Liver (tissue), 8 donors: ENCODE measurements at regions not wholly inside any gene's neighbourhood (a gene's known extent, or its start where the extent isn't known, plus 50 kb on each side); places are given as distances from the start of the nearest gene placed in this dataset.

ENCODE experiments used
- DNase-seq: peaks from one replicate; pipeline ENCODE4 v3.0.0-alpha.2; 2017; ENCODE audit warnings: low spot score
- H3K27ac ChIP-seq, 2 donors: one replicate each; pipeline ENCODE4 v1.7.0; 2013; ENCODE audit warnings: inconsistent platforms in 2 of 2, low read length in 2 of 2, control low read depth in 1 of 2, low read depth in 1 of 2, mild to moderate bottlenecking in 1 of 2
- H3K27me3 ChIP-seq, 4 donors: one replicate each; pipeline versions ENCODE4 v1.6.1 to v1.7.0; 2013; ENCODE audit warnings: low read length in 3 of 4, inconsistent platforms in 1 of 4, mild to moderate bottlenecking in 1 of 4, moderate library complexity in 1 of 4; ENCODE audit not compliant: control insufficient read depth in 4 of 4, insufficient read depth in 4 of 4
- H3K36me3 ChIP-seq, 4 donors: one replicate each; pipeline versions ENCODE4 v1.6.1 to v1.7.0; 2013; ENCODE audit warnings: low read length in 3 of 4, mild to moderate bottlenecking in 3 of 4, low read depth in 1 of 4, moderate library complexity in 1 of 4; ENCODE audit not compliant: control insufficient read depth in 4 of 4, insufficient read depth in 3 of 4
- H3K4me1 ChIP-seq, 4 donors: one replicate each; pipeline versions ENCODE4 v1.6.1 to v1.7.0; 2013; ENCODE audit warnings: low read length in 3 of 4, mild to moderate bottlenecking in 3 of 4, moderate library complexity in 1 of 4; ENCODE audit not compliant: control insufficient read depth in 4 of 4, insufficient read depth in 4 of 4
- H3K4me3 ChIP-seq, 3 donors: one replicate each; pipeline versions ENCODE4 v1.6.1 to v1.7.0; 2013; ENCODE audit warnings: low read length in 3 of 3, control low read depth in 1 of 3, low read depth in 1 of 3, mild to moderate bottlenecking in 1 of 3
- H3K9ac ChIP-seq, 2 donors: one replicate each; pipeline ENCODE4 v1.7.0; 2013; ENCODE audit warnings: low read length in 2 of 2, mild to moderate bottlenecking in 2 of 2, moderate library complexity in 2 of 2, control low read depth in 1 of 2, low read depth in 1 of 2
- H3K9me3 ChIP-seq, 4 donors: one replicate each; pipeline versions ENCODE4 v1.6.1 to v1.7.0; 2013; ENCODE audit warnings: low read length in 3 of 4; ENCODE audit not compliant: control insufficient read depth in 4 of 4
- EGR1 ChIP-seq, 2 donors: IDR thresholded peaks; 2 replicates each; pipeline ENCODE4 v1.6.1; 2016 to 2018; ENCODE audit warnings: antibody characterized with exemption in 2 of 2, low read depth in 2 of 2
- FOXA1 ChIP-seq: IDR thresholded peaks from 2 replicates; pipeline ENCODE4 v1.6.1; 2016; ENCODE audit warnings: antibody characterized with exemption
- FOXA2 ChIP-seq: IDR thresholded peaks from 2 replicates; pipeline ENCODE4 v1.6.1; 2016; ENCODE audit warnings: antibody characterized with exemption
- GABPA ChIP-seq, 2 donors: IDR thresholded peaks in 1 of 2; conservative IDR thresholded peaks in 1 of 2; 2 replicates each; pipeline ENCODE4 v1.6.1; 2016; ENCODE audit warnings: antibody characterized with exemption in 2 of 2, mild to moderate bottlenecking in 1 of 2, moderate library complexity in 1 of 2
- HNF4A ChIP-seq, 2 donors: conservative IDR thresholded peaks; 2 replicates each; pipeline ENCODE4 v1.6.1; 2016; ENCODE audit warnings: antibody characterized with exemption in 2 of 2, mild to moderate bottlenecking in 2 of 2
- HNF4G ChIP-seq: IDR thresholded peaks from 2 replicates; pipeline ENCODE4 v1.6.1; 2016; ENCODE audit warnings: antibody characterized with exemption
- JUND ChIP-seq, 2 donors: IDR thresholded peaks; 2 replicates each; pipeline ENCODE4 v1.6.1; 2016; ENCODE audit warnings: antibody characterized with exemption in 2 of 2
- NR2F2 ChIP-seq: IDR thresholded peaks from 2 replicates; pipeline ENCODE4 v1.6.1; 2016; ENCODE audit warnings: antibody characterized with exemption
- RAD21 ChIP-seq, 2 donors: IDR thresholded peaks; 2 replicates each; pipeline ENCODE4 v1.6.1; 2016; ENCODE audit warnings: antibody characterized with exemption in 2 of 2, mild to moderate bottlenecking in 2 of 2
- REST ChIP-seq: IDR thresholded peaks from 2 replicates; pipeline ENCODE4 v1.6.1; 2016; ENCODE audit warnings: antibody characterized with exemption, mild to moderate bottlenecking
- RXRA ChIP-seq, 2 donors: IDR thresholded peaks; 2 replicates each; pipeline ENCODE4 v1.6.1; 2017 to 2018; ENCODE audit warnings: antibody characterized with exemption in 2 of 2, mild to moderate bottlenecking in 1 of 2
- SP1 ChIP-seq: IDR thresholded peaks from 2 replicates; pipeline ENCODE4 v1.6.1; 2018; ENCODE audit warnings: antibody characterized with exemption, mild to moderate bottlenecking
- TAF1 ChIP-seq: conservative IDR thresholded peaks from 2 replicates; pipeline ENCODE4 v1.6.1; 2016; ENCODE audit warnings: antibody characterized with exemption, mild to moderate bottlenecking
- YY1 ChIP-seq: IDR thresholded peaks from 2 replicates; pipeline ENCODE4 v1.6.1; 2016; ENCODE audit warnings: antibody characterized with exemption, mild to moderate bottlenecking
- ZBTB33 ChIP-seq: IDR thresholded peaks from 2 replicates; pipeline ENCODE4 v1.6.1; 2016; ENCODE audit warnings: antibody characterized with exemption
- WGBS: extraction: QIAGEN DNeasy Blood & Tissue Kit; methylation state at CpG from one replicate; pipeline ENCODE4 v1.1.7; 2013; 5-methylcytosine and 5-hydroxymethylcytosine counted together
- TF ChIP-seq, protein P1 (sequence below): IDR thresholded peaks from 2 replicates; pipeline ENCODE4 v1.6.1; 2016; ENCODE audit warnings: antibody characterized with exemption
- TF ChIP-seq, protein P2 (sequence below): IDR thresholded peaks from 2 replicates; pipeline ENCODE4 v1.6.1; 2016; ENCODE audit warnings: antibody characterized with exemption
- TF ChIP-seq, protein P3 (sequence below): fragments of 150-350 bp; IDR thresholded peaks from 2 replicates; pipeline ENCODE4 v1.5.1; 2017; ENCODE audit warnings: improper control_type of control experiment, low read depth, low read length; ENCODE audit not compliant: missing input control
- donor health status: healthy.
- donor health status: healthy.
- donor health status: healthy.
- donor health status: healthy.
- donor health status: healthy.

GRCh38 chr20:55678126-55678525 lies 327.2 kb downstream of the CBLN4 start:
- WGBS: 19% methylated on average over 3 of the region's 3 CpGs
- Histone ChIP-seq H3K27me3 (no peaks in the 10 kb centered on the region), H3K4me3 (no peak overlapping the region), H3K9me3 (no peaks in the 10 kb centered on the region), H3K4me1 (peaks cover 3 to 29% (median 23%) of the 10 kb centered on the region in 4 donors), H3K36me3 (no peaks in the 10 kb centered on the region), H3K9ac (no peak overlapping the region), H3K27ac (peak overlapping the region; percentile 20 to 51)
- TF ChIP-seq RXRA (IDR thresholded peaks at IDR 0.05): peak; percentile 64 to 82
- TF ChIP-seq ZBTB33: peak; percentile 39
- peak; percentile 57 to 66 for TF ChIP-seq RAD21 (IDR thresholded peaks at IDR 0.05)
- TF ChIP-seq TAF1: peak; percentile 12
- peak; percentile 72 for TF ChIP-seq SP1
- TF ChIP-seq NR2F2: no peak
- TF ChIP-seq, protein P1, sequence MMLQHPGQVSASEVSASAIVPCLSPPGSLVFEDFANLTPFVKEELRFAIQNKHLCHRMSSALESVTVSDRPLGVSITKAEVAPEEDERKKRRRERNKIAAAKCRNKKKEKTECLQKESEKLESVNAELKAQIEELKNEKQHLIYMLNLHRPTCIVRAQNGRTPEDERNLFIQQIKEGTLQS: peak; percentile 16
- TF ChIP-seq FOXA2: peak; percentile 80
- TF ChIP-seq YY1: peak; percentile 54
- TF ChIP-seq, protein P2, sequence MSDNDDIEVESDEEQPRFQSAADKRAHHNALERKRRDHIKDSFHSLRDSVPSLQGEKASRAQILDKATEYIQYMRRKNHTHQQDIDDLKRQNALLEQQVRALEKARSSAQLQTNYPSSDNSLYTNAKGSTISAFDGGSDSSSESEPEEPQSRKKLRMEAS: peak; percentile 83
- TF ChIP-seq HNF4G: peak; percentile 43
- peak; percentile 64 to 83 for TF ChIP-seq JUND (IDR thresholded peaks at IDR 0.05)
- peak; percentile 65 for TF ChIP-seq FOXA1
- TF ChIP-seq, protein P3, sequence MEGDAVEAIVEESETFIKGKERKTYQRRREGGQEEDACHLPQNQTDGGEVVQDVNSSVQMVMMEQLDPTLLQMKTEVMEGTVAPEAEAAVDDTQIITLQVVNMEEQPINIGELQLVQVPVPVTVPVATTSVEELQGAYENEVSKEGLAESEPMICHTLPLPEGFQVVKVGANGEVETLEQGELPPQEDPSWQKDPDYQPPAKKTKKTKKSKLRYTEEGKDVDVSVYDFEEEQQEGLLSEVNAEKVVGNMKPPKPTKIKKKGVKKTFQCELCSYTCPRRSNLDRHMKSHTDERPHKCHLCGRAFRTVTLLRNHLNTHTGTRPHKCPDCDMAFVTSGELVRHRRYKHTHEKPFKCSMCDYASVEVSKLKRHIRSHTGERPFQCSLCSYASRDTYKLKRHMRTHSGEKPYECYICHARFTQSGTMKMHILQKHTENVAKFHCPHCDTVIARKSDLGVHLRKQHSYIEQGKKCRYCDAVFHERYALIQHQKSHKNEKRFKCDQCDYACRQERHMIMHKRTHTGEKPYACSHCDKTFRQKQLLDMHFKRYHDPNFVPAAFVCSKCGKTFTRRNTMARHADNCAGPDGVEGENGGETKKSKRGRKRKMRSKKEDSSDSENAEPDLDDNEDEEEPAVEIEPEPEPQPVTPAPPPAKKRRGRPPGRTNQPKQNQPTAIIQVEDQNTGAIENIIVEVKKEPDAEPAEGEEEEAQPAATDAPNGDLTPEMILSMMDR: no peak
- TF ChIP-seq GABPA (IDR thresholded peaks at IDR 0.05 in 1 of 2, conservative IDR thresholded peaks at IDR 0.05 in 1 of 2): peak in 1 of 2 donors; percentile 11
- TF ChIP-seq REST: peak; percentile 50
- TF ChIP-seq EGR1 (IDR thresholded peaks at IDR 0.05; ENCODE audit: low read depth in 2 of 2): no peak
- TF ChIP-seq HNF4A (conservative IDR thresholded peaks at IDR 0.05): peak; percentile 78 to 85
- peak; percentile 46 for DNase-seq
